ENCODE measurements at regions not wholly inside any gene's neighbourhood (a gene's known extent, or its start where the extent isn't known, plus 50 kb on each side); places are given as distances from the start of the nearest gene placed in this dataset.

DNA sequence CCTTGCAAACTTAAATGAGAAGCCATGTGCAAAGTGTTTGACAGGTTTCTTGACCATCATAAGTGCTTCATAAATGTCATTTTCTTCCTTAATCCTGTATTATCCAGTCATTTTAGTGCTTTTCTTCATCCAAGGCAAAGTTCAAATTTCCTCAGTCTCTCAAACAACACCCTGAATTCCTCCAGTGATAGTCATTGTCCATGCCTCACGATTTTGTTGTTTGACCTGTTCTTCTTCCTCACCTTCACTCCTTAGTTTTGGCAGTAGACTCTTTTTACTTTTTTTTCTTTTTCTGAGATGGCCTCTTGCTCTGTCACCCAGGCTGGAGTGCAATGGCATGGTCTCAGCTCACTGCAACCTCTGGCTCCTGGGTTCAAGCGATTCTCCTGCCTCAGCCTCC is 1257.3 kb downstream of the FAM181B start:
- TF ChIP-seq, protein P1, sequence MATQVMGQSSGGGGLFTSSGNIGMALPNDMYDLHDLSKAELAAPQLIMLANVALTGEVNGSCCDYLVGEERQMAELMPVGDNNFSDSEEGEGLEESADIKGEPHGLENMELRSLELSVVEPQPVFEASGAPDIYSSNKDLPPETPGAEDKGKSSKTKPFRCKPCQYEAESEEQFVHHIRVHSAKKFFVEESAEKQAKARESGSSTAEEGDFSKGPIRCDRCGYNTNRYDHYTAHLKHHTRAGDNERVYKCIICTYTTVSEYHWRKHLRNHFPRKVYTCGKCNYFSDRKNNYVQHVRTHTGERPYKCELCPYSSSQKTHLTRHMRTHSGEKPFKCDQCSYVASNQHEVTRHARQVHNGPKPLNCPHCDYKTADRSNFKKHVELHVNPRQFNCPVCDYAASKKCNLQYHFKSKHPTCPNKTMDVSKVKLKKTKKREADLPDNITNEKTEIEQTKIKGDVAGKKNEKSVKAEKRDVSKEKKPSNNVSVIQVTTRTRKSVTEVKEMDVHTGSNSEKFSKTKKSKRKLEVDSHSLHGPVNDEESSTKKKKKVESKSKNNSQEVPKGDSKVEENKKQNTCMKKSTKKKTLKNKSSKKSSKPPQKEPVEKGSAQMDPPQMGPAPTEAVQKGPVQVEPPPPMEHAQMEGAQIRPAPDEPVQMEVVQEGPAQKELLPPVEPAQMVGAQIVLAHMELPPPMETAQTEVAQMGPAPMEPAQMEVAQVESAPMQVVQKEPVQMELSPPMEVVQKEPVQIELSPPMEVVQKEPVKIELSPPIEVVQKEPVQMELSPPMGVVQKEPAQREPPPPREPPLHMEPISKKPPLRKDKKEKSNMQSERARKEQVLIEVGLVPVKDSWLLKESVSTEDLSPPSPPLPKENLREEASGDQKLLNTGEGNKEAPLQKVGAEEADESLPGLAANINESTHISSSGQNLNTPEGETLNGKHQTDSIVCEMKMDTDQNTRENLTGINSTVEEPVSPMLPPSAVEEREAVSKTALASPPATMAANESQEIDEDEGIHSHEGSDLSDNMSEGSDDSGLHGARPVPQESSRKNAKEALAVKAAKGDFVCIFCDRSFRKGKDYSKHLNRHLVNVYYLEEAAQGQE (IDR thresholded peaks at IDR 0.05; ENCODE audit: low read depth): no peak
- TF ChIP-seq, protein P2, sequence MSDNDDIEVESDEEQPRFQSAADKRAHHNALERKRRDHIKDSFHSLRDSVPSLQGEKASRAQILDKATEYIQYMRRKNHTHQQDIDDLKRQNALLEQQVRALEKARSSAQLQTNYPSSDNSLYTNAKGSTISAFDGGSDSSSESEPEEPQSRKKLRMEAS (IDR thresholded peaks at IDR 0.05): no peak
- TF ChIP-seq TAF1 (IDR thresholded peaks at IDR 0.05; ENCODE audit: low read depth) (no peak), RAD21 (IDR thresholded peaks at IDR 0.05; ENCODE audit: low read depth) (no peak), EGR1 (IDR thresholded peaks at IDR 0.05) (no peak), EP300 (IDR thresholded peaks at IDR 0.05; ENCODE audit: borderline replicate concordance) (no peak), FOXM1 (IDR thresholded peaks at IDR 0.05; ENCODE audit: borderline replicate concordance, low read depth) (no peak), TCF12 (IDR thresholded peaks at IDR 0.05; ENCODE audit: low read depth) (no peak), YY1 (IDR thresholded peaks at IDR 0.05; ENCODE audit: low read depth) (no peak), ZBTB7A (IDR thresholded peaks at IDR 0.05; ENCODE audit: low read depth) (no peak), CREB1 (IDR thresholded peaks at IDR 0.05; ENCODE audit: low read depth) (no peak), CEBPB (IDR thresholded peaks at IDR 0.05) (no peak), NFIC (IDR thresholded peaks at IDR 0.05) (no peak), TEAD4 (IDR thresholded peaks at IDR 0.05) (no peak)

All from Ishikawa (cell line).